Activated naive CD4-positive, alpha-beta T cell treated with anti-CD3 and anti-CD28 coated beads for 36 hours (primary cell): ENCODE measurements at regions not wholly inside any gene's neighbourhood (a gene's known extent, or its start where the extent isn't known, plus 50 kb on each side); places are given as distances from the start of the nearest gene placed in this dataset.
"Not testable (repeated sequence)": the region's sequence is repeated elsewhere in the genome, so short reads cannot be mapped to it uniquely, and the experiment has no call there.

ENCODE experiments used
- CTCF ChIA-PET: fragments of 350-600 bp; sonication (Branson Sonifier 250); formaldehyde crosslinking; loops from one replicate; lab custom pipeline; 2021; ENCODE audit warnings: antibody characterized with exemption; lab: Charles Lee
- DNase-seq: peaks from one replicate; pipeline ENCODE4 v3.0.0-alpha.2; 2020
- H3K27ac Mint-ChIP-seq: one replicate; pipeline ENCODE4 v1.8.0; 2021; ENCODE audit warnings: mild to moderate bottlenecking, mixed read lengths
- H3K27me3 Mint-ChIP-seq: one replicate; pipeline ENCODE4 v1.8.0; 2021; ENCODE audit warnings: low read depth, mixed read lengths
- H3K36me3 Mint-ChIP-seq: one replicate; pipeline ENCODE4 v1.8.0; 2021; ENCODE audit warnings: low read depth, mixed read lengths
- H3K4me1 Mint-ChIP-seq: one replicate; pipeline ENCODE4 v1.8.0; 2021; ENCODE audit warnings: low read depth, mixed read lengths
- H3K4me3 Mint-ChIP-seq: one replicate; pipeline ENCODE4 v1.8.0; 2021; ENCODE audit warnings: mild to moderate bottlenecking, moderate library complexity, mixed read lengths
- H3K9me3 Mint-ChIP-seq: one replicate; pipeline ENCODE4 v1.8.0; 2021; ENCODE audit warnings: mixed read lengths
- intact Hi-C: fragments of 100-400 bp; cut with micrococcal nuclease; formaldehyde crosslinking; loops from one replicate; pipeline ENCODE4 v1.15.1; 2023

GRCh38 chr2:175698061-175698460 is 304.0 kb downstream of the LNPK start:
- H3K4me3 Mint-ChIP-seq, result no peak overlapping the region
- CTCF ChIA-PET, result interaction anchor here (0.7 kb wide), 1 partner anchor 10 kb away, joined by 3 read pairs; no protein-coding TSS in a partner anchor
- no peaks in the 10 kb centered on the region for H3K36me3 Mint-ChIP-seq

DNA sequence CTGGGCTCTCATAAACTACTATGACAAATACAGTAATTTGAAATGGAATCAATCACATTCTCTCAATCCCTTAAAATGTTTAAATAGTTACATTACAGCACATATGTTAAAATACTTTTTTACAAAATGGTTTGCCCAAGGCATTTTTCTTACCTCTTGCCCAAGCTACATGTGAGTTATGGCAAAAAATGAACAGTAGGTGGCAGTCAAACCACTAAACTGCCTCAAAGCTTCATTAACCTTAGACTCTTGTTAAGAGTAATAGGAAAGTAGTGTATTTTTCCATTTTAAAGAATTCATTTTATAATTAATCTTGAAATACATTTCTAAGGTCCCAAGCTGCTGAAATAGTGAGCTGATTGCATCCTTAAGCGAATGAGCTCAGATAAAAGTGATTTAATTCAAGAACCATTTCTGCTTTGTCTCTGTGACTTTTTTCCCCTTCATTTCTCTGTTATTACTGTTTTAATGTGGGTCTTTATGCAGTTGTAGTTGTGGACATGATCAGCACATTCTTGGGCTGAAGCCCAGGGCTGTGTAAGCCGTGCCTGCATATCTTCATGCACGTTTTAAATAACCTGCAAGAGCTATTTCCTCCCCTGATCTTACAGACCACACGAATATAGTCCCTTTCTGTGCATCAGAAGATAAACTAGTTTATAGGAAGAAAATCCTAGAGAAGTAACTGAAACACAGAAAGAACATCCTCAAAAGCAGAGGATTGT is 311.8 kb downstream of the LNPK start:
- Mint-ChIP-seq H3K27me3 (peaks cover 26% of the 10 kb centered on the region), H3K36me3 (no peaks in the 10 kb centered on the region), H3K4me3 (no peak overlapping the region), H3K4me1 (no peaks in the 10 kb centered on the region), H3K9me3 (no peaks in the 10 kb centered on the region), H3K27ac (no peak overlapping the region)
- DNase-seq, result peak; percentile 56
- intact Hi-C loops, result loop anchor here (1.0 to 5.0 kb wide), 4 partner anchors 324 to 947 kb away; no protein-coding TSS in a partner anchor
- CTCF ChIA-PET, result interaction anchor here (0.6 to 4.0 kb wide), 11 partner anchors 12 to 1323 kb away, joined by 3 to 49 read pairs (median 3); no protein-coding TSS in a partner anchor

More at GRCh38 chr2:175698061-175698460, 304.0 kb downstream of the LNPK start:
- peaks cover 28% of the 10 kb centered on the region for H3K27me3 Mint-ChIP-seq
- no peak overlapping the region for H3K27ac Mint-ChIP-seq
- H3K9me3 Mint-ChIP-seq, result no peaks in the 10 kb centered on the region
- intact Hi-C loops, result no loop called here
- DNase-seq, result no peak
- H3K4me1 Mint-ChIP-seq, result no peaks in the 10 kb centered on the region

- intact Hi-C loops, result no loop called here
- no peak overlapping the region for H3K27ac Mint-ChIP-seq
- H3K27me3 Mint-ChIP-seq, result peaks cover 24% of the 10 kb centered on the region
- no peaks in the 10 kb centered on the region for H3K4me1 Mint-ChIP-seq
- H3K36me3 Mint-ChIP-seq, result no peaks in the 10 kb centered on the region
- CTCF ChIA-PET, result interaction anchor here (0.6 to 4.0 kb wide), 5 partner anchors 8 to 409 kb away, joined by 3 to 49 read pairs (median 3); no protein-coding TSS in a partner anchor
- no peak overlapping the region for H3K4me3 Mint-ChIP-seq
- no peak for DNase-seq
- H3K9me3 Mint-ChIP-seq, result no peaks in the 10 kb centered on the region
Measured at GRCh38 chr2:175688243-175688642, 313.8 kb downstream of the LNPK start.

GRCh38 chr2:175687465-175687864 is 314.6 kb downstream of the LNPK start:
- H3K4me1 Mint-ChIP-seq, result no peaks in the 10 kb centered on the region
- H3K36me3 Mint-ChIP-seq, result no peaks in the 10 kb centered on the region
- H3K27ac Mint-ChIP-seq, result no peak overlapping the region
- no peak overlapping the region for H3K4me3 Mint-ChIP-seq
- intact Hi-C loops, result no loop called here
- H3K27me3 Mint-ChIP-seq, result peaks cover 26% of the 10 kb centered on the region
- H3K9me3 Mint-ChIP-seq, result no peaks in the 10 kb centered on the region
- CTCF ChIA-PET, result interaction anchor here (1.1 to 4.0 kb wide), 3 partner anchors 7 to 410 kb away, joined by 3 to 49 read pairs (median 4); no protein-coding TSS in a partner anchor
- DNase-seq, result no peak

- Mint-ChIP-seq H3K27me3 (peaks cover 26% of the 10 kb centered on the region), H3K9me3 (no peaks in the 10 kb centered on the region), H3K4me3 (no peak overlapping the region), H3K27ac (no peak overlapping the region), H3K36me3 (no peaks in the 10 kb centered on the region), H3K4me1 (no peaks in the 10 kb centered on the region)
- CTCF ChIA-PET, result interaction anchor here (0.6 kb wide), 1 partner anchor 500 kb away, joined by 3 read pairs; no protein-coding TSS in a partner anchor
- no peak for DNase-seq
- intact Hi-C loops, result no loop called here
Measured at GRCh38 chr2:175686002-175686401, 316.1 kb downstream of the LNPK start.

DNA sequence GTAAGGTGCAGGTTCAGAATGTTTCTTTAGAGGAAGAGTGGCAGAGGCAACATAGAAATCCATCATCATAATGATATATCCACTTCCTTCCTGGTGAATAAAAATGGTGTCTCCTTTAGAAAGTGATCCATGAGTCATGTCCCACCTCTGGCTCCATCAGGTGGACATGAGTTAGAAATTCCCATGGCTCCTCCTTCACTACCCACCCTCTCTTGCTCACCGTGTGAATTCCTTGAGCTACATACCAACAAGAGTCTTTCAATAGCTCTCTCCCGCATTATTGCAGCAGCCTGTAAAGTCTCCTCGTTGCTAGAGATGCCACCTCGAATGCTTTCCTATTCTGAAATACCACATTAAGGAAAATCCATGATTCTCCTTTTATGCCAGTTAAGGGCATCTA is 317.6 kb downstream of the LNPK start:
- Mint-ChIP-seq H3K4me1 (no peaks in the 10 kb centered on the region), H3K27me3 (peaks cover 26% of the 10 kb centered on the region), H3K27ac (no peak overlapping the region), H3K4me3 (no peak overlapping the region), H3K36me3 (no peaks in the 10 kb centered on the region), H3K9me3 (no peaks in the 10 kb centered on the region)
- intact Hi-C loops, result no loop called here
- CTCF ChIA-PET, result no interaction called here
- DNase-seq, result no peak

DNA sequence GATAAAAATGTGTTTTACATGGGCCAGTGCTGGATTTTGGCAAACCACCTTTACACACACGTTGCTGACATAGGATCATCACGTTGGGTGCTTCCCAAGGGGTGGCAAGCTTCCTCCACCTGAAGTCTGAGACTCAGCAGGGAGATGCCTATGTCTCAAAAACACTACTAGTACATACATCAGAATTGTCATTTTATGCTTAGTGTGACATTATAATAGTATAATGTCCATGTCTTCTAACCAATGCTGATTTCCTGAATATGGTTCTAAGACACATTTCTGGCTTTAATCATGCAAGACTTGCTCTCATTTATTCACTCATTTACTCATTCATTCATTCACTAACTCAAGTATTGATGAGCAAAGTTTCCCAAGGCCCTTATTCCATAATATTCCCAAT is 322.3 kb downstream of the LNPK start:
- H3K36me3 Mint-ChIP-seq, result no peaks in the 10 kb centered on the region
- no peak overlapping the region for H3K4me3 Mint-ChIP-seq
- H3K27me3 Mint-ChIP-seq, result peaks cover 8% of the 10 kb centered on the region
- DNase-seq, result no peak
- intact Hi-C loops, result no loop called here
- H3K27ac Mint-ChIP-seq, result no peak overlapping the region
- H3K4me1 Mint-ChIP-seq, result no peaks in the 10 kb centered on the region
- no peaks in the 10 kb centered on the region for H3K9me3 Mint-ChIP-seq
- CTCF ChIA-PET, result interaction anchor here (0.7 kb wide), 1 partner anchor 418 kb away, joined by 4 read pairs; no protein-coding TSS in a partner anchor

DNA sequence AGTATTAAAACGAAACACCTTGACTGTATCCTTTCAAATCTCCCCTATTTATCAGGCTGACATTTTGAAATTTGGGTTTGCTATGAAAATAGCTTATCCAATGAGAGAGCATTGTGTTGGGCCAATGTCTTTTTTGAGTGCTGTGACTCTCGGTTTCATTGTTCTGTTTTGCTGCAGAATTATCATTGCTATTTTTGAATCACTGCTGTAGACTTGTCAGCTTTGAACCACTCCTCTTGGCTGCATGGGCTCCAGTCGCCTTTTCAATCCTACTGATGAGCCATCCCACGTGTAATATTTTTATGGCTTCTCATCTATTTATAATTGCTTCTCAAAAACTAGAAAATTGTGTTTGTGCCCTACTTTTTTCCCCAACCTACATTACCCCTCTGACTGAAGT is 322.8 kb downstream of the LNPK start:
- no peak for DNase-seq
- no peaks in the 10 kb centered on the region for H3K36me3 Mint-ChIP-seq
- H3K4me3 Mint-ChIP-seq, result no peak overlapping the region
- CTCF ChIA-PET, result interaction anchor here (0.6 to 1.1 kb wide), 2 partner anchors 11 to 847 kb away, joined by 3 to 6 read pairs; no protein-coding TSS in a partner anchor
- no peak overlapping the region for H3K27ac Mint-ChIP-seq
- peaks cover 9% of the 10 kb centered on the region for H3K27me3 Mint-ChIP-seq
- H3K4me1 Mint-ChIP-seq, result no peaks in the 10 kb centered on the region
- H3K9me3 Mint-ChIP-seq, result no peaks in the 10 kb centered on the region
- intact Hi-C loops, result no loop called here

GRCh38 chr2:175677880-175678279 is 324.2 kb downstream of the LNPK start:
- Mint-ChIP-seq H3K27ac (no peak overlapping the region), H3K9me3 (peaks cover 3% of the 10 kb centered on the region), H3K4me1 (no peaks in the 10 kb centered on the region), H3K27me3 (peaks cover 11% of the 10 kb centered on the region), H3K36me3 (no peaks in the 10 kb centered on the region), H3K4me3 (no peak overlapping the region)
- no peak for DNase-seq
- CTCF ChIA-PET, result no interaction called here
- intact Hi-C loops, result no loop called here

- Mint-ChIP-seq H3K36me3 (no peaks in the 10 kb centered on the region), H3K27ac (no peak overlapping the region), H3K4me1 (no peaks in the 10 kb centered on the region), H3K9me3 (peaks cover 3% of the 10 kb centered on the region), H3K27me3 (peaks cover 15% of the 10 kb centered on the region), H3K4me3 (no peak overlapping the region)
- intact Hi-C loops, result no loop called here
- CTCF ChIA-PET, result interaction anchor here (1.1 kb wide), 1 partner anchor 11 kb away, joined by 4 read pairs; no protein-coding TSS in a partner anchor
- DNase-seq, result no peak
Measured at GRCh38 chr2:175676813-175677212, 325.3 kb downstream of the LNPK start.

GRCh38 chr2:175668804-175669203 is 333.3 kb downstream of the LNPK start:
- CTCF ChIA-PET, intact Hi-C loops, H3K27ac Mint-ChIP-seq, H3K9me3 Mint-ChIP-seq, H3K4me3 Mint-ChIP-seq, H3K4me1 Mint-ChIP-seq, H3K36me3 Mint-ChIP-seq, DNase-seq: not testable (repeated sequence)
- peaks cover 34% of the 10 kb centered on the region for H3K27me3 Mint-ChIP-seq

DNA sequence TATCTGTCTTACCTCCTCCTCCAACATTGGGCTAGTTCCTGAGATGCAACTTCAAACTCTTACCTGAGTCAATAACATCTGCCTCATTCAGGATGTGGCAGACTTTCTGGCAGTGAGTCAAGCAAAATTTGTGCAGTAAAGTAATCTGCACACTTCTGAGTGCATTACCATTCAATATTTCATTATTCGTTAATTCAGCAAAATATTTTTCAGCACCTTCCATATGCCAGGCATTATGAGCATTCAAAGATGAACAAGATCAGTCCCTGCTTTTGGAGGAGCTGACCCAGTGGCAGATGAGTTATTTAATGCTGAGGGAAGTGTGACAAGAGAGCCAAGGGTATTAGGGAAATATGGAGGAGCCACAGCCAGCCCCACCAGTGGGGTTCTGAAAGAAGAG is 339.7 kb downstream of the LNPK start:
- CTCF ChIA-PET, result no interaction called here
- H3K27ac Mint-ChIP-seq, result no peak overlapping the region
- H3K27me3 Mint-ChIP-seq, result peaks cover 25% of the 10 kb centered on the region
- no peak for DNase-seq
- H3K36me3 Mint-ChIP-seq, result no peaks in the 10 kb centered on the region
- H3K4me1 Mint-ChIP-seq, result no peaks in the 10 kb centered on the region
- peaks cover 2% of the 10 kb centered on the region for H3K9me3 Mint-ChIP-seq
- H3K4me3 Mint-ChIP-seq, result no peak overlapping the region
- intact Hi-C loops, result no loop called here
